Hepatocyte (in vitro differentiated cells): ENCODE measurements at regions not wholly inside any gene's neighbourhood (a gene's known extent, or its start where the extent isn't known, plus 50 kb on each side); places are given as distances from the start of the nearest gene placed in this dataset.

ENCODE experiments used
- DNase-seq: peaks from one replicate; pipeline ENCODE4 v3.0.0-alpha.2; 2016; ENCODE audit warnings: low spot score
- H2AFZ ChIP-seq: fragments of 200-600 bp; sonication (generic); 2 replicates; pipeline ENCODE4 v1.6.0; 2016; ENCODE audit warnings: antibody characterized with exemption, mild to moderate bottlenecking
- H3K27ac ChIP-seq: fragments of 200-600 bp; sonication (generic); 2 replicates; pipeline ENCODE4 v1.5.1; 2016; ENCODE audit warnings: mild to moderate bottlenecking
- H3K27me3 ChIP-seq: fragments of 200-600 bp; sonication (generic); 2 replicates; pipeline ENCODE4 v1.6.1; 2016
- H3K36me3 ChIP-seq: fragments of 200-600 bp; sonication (generic); replicated peaks from 2 replicates; pipeline ENCODE4 v1.5.1; 2016; ENCODE audit warnings: low read depth; ENCODE audit not compliant: insufficient read depth
- H3K4me1 ChIP-seq: fragments of 200-600 bp; sonication (generic); 2 replicates; pipeline ENCODE4 v1.5.1; 2016; ENCODE audit warnings: mild to moderate bottlenecking, moderate library complexity; ENCODE audit not compliant: insufficient read depth
- H3K4me2 ChIP-seq: fragments of 200-600 bp; sonication (generic); 2 replicates; pipeline ENCODE4 v1.6.0; 2016
- H3K4me3 ChIP-seq: fragments of 200-600 bp; sonication (generic); 2 replicates; pipeline ENCODE4 v1.5.1; 2016; ENCODE audit warnings: mild to moderate bottlenecking
- H3K79me2 ChIP-seq: fragments of 200-600 bp; sonication (generic); 2 replicates; pipeline ENCODE4 v1.6.0; 2017; ENCODE audit warnings: mild to moderate bottlenecking
- H3K9me2 ChIP-seq: fragments of 200-600 bp; sonication (generic); replicated peaks from 2 replicates; pipeline ENCODE4 v1.6.0; 2017; ENCODE audit warnings: mild to moderate bottlenecking; ENCODE audit not compliant: insufficient read depth
- H3K9me3 ChIP-seq: fragments of 200-600 bp; sonication (generic); 2 replicates; pipeline ENCODE4 v1.5.1; 2016; ENCODE audit warnings: low read depth, mild to moderate bottlenecking
- H4K20me1 ChIP-seq: fragments of 200-600 bp; sonication (generic); 2 replicates; pipeline ENCODE4 v1.6.0; 2016; ENCODE audit warnings: mild to moderate bottlenecking; ENCODE audit not compliant: insufficient read depth, poor library complexity, severe bottlenecking
- EZH2 ChIP-seq: fragments of 200-600 bp; sonication (generic); IDR thresholded peaks from 2 replicates; pipeline ENCODE4 v1.6.1; 2016; ENCODE audit warnings: antibody characterized with exemption, mild to moderate bottlenecking, borderline replicate concordance
- EZH2phosphoT487 ChIP-seq: fragments of 200-600 bp; sonication (generic); IDR thresholded peaks from one replicate; pipeline ENCODE4 v1.6.1; 2018; ENCODE audit warnings: antibody characterized with exemption, mild to moderate bottlenecking, low read depth, moderate library complexity; ENCODE audit not compliant: unreplicated experiment, severe bottlenecking
- WGBS: methylation state at CpG from one replicate; pipeline ENCODE4 v1.1.6; 2016; ENCODE audit warnings: low lambda C conversion rate; ENCODE audit errors: missing lambda C conversion rate; 5-methylcytosine and 5-hydroxymethylcytosine counted together
- TF ChIP-seq, protein P1 (sequence below): fragments of 200-600 bp; sonication (generic); IDR thresholded peaks from 2 replicates; pipeline ENCODE4 v1.5.1; 2016; ENCODE audit warnings: antibody characterized with exemption, mild to moderate bottlenecking; ENCODE audit not compliant: poor library complexity

- no peak for DNase-seq
- no peak overlapping the region for H3K4me2 ChIP-seq
- no peaks in the 10 kb centered on the region for H3K36me3 ChIP-seq
- H3K4me3 ChIP-seq = no peak overlapping the region
- no peaks in the 10 kb centered on the region for H3K9me3 ChIP-seq
- 70% methylated on average over 2 of the region's 2 CpGs for WGBS
- no peak overlapping the region for H2AFZ ChIP-seq
- no peak overlapping the region for H3K27ac ChIP-seq
- H3K27me3 ChIP-seq = no peaks in the 10 kb centered on the region
- no peaks in the 10 kb centered on the region for H3K9me2 ChIP-seq
- no peaks in the 10 kb centered on the region for H3K79me2 ChIP-seq
- H3K4me1 ChIP-seq = no peaks in the 10 kb centered on the region
- TF ChIP-seq, protein P1, sequence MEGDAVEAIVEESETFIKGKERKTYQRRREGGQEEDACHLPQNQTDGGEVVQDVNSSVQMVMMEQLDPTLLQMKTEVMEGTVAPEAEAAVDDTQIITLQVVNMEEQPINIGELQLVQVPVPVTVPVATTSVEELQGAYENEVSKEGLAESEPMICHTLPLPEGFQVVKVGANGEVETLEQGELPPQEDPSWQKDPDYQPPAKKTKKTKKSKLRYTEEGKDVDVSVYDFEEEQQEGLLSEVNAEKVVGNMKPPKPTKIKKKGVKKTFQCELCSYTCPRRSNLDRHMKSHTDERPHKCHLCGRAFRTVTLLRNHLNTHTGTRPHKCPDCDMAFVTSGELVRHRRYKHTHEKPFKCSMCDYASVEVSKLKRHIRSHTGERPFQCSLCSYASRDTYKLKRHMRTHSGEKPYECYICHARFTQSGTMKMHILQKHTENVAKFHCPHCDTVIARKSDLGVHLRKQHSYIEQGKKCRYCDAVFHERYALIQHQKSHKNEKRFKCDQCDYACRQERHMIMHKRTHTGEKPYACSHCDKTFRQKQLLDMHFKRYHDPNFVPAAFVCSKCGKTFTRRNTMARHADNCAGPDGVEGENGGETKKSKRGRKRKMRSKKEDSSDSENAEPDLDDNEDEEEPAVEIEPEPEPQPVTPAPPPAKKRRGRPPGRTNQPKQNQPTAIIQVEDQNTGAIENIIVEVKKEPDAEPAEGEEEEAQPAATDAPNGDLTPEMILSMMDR = no peak
- TF ChIP-seq EZH2phosphoT487 (no peak), EZH2 (no peak)
- no peaks in the 10 kb centered on the region for H4K20me1 ChIP-seq
Observed at GRCh38 chr7:46685051-46685450, 764.0 kb upstream of the IGFBP3 start.

DNA sequence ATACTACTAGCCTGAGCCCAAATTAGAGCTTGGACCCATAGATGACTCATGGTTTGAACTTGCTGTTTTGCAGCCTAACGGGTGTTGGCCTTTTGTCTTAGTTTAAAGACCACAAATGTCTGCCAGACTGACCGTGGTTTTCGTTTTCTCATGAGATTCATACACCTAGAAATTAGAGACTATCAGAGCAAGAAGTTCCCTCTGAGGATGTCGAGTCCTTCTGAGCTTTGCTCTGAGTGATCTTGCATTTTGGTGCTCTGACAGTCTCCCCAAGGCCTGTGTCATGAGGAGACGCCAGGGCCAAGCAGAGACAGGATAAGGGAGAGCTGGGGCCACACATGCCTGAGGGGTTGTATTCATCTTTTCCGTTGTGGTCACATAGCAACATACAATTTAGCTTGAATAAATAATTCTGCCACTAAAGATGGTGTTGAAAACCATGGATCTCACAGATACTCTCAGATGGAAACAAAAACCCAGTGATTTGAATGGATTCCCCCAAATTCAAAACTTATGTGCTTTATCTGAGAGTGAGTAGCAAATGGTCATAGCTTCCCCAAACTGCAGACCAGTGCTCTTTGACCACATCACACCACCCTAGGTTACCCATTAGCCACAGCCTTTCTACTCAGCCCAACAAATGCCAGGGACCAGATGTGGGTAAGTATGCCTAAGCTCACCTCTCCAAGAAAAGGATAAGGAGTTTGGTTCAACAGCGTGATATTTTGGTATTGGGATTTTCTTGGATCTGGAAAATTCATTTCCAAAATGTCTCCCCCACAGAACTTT is 762.0 kb upstream of the IGFBP3 start:
- peaks cover 6% of the 10 kb centered on the region for H3K4me1 ChIP-seq
- H3K9me2 ChIP-seq = no peaks in the 10 kb centered on the region
- no peak overlapping the region for H3K4me2 ChIP-seq
- H3K27ac ChIP-seq = no peak overlapping the region
- 90% methylated on average over 7 of the region's 7 CpGs for WGBS
- no peaks in the 10 kb centered on the region for H3K79me2 ChIP-seq
- no peak overlapping the region for H3K4me3 ChIP-seq
- no peaks in the 10 kb centered on the region for H3K9me3 ChIP-seq
- H4K20me1 ChIP-seq = no peaks in the 10 kb centered on the region
- H3K36me3 ChIP-seq = no peaks in the 10 kb centered on the region
- no peak for TF ChIP-seq EZH2phosphoT487
- TF ChIP-seq EZH2 = no peak
- TF ChIP-seq, protein P1 = no peak
- H2AFZ ChIP-seq = no peak overlapping the region
- H3K27me3 ChIP-seq = no peaks in the 10 kb centered on the region
- DNase-seq = no peak

DNA sequence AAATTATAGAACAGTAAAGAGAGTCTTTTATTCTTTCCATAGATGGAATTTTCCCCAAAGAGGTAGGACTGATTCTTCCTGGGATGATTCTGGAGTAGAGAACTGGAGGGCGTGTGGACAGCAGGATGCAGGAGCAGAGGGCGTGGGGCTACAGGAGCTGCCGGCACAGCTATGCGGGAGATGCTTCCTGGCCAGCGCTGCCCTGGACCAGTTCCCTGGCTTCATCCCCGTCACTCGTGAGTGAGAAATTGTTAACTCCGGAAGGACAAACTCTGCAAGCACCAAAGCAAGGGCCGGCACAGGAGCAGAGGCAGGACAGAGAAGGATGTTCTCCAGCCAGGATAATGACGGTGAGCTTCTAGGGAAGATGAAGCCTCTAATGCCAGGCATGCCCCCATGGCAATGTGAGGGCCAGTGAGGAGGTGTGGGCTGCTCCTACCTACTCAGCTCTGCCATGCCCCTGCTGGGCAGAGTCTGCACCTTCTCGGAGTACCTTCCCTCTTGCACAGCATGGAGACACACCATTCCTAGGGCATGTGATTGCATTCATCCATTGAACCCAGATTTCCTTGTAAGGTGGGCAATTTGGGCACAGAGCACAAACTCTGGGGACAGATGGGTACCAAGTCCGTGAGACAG is 760.9 kb upstream of the IGFBP3 start:
- Histone ChIP-seq H4K20me1 (no peaks in the 10 kb centered on the region), H2AFZ (no peak overlapping the region), H3K4me3 (no peak overlapping the region), H3K9me2 (no peaks in the 10 kb centered on the region), H3K9me3 (no peaks in the 10 kb centered on the region), H3K36me3 (no peaks in the 10 kb centered on the region), H3K79me2 (no peaks in the 10 kb centered on the region), H3K27ac (no peak overlapping the region), H3K27me3 (no peaks in the 10 kb centered on the region), H3K4me1 (peaks cover 6% of the 10 kb centered on the region), H3K4me2 (no peak overlapping the region)
- TF ChIP-seq EZH2 = no peak
- TF ChIP-seq, protein P1 = no peak
- TF ChIP-seq EZH2phosphoT487 = no peak
- DNase-seq = no peak
- WGBS = 91% methylated on average over 12 of the region's 12 CpGs
